Astrocyte of the spinal cord (primary cell): ENCODE measurements at regions not wholly inside any gene's neighbourhood (a gene's known extent, or its start where the extent isn't known, plus 50 kb on each side); places are given as distances from the start of the nearest gene placed in this dataset.

ENCODE experiments used
- DNase-seq: peaks from one replicate; pipeline ENCODE4 v3.0.0; 2011; ENCODE audit warnings: low read depth, low spot score
- H3K4me3 ChIP-seq: 2 replicates; pipeline ENCODE4 v1.5.1; 2011; ENCODE audit warnings: low read depth, mild to moderate bottlenecking, low read length, moderate library complexity
- in situ Hi-C: cut with HindIII; loops from 2 replicates; pipeline ENCODE4 v1.10.0; 2017; ENCODE audit warnings: low sequenced_read_pairs
- TF ChIP-seq, protein P1 (sequence below): IDR thresholded peaks from 2 replicates; pipeline ENCODE4 v1.5.1; 2012; ENCODE audit warnings: low read depth, mild to moderate bottlenecking, low read length, inconsistent platforms

DNA sequence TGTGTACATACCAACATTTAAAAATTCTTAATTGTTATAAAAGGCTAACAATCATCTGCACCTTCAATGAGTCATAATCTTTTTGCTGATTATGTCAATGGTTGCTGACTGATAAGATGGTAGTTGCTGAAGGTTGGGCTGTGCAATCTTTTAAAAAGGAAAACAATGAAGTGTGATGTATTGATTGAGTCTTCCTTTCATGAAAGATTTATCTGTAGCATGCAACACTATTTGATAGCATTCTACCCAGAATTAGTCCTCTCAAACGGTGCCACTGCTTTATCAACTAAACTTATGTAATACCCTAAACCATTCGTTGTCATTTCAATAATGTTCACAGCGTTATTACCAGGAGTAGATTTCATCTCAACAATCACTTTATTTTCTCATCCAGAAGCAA lies 2360.6 kb downstream of the PCDH9 start:
- in situ Hi-C loops, result no loop called here
- H3K4me3 ChIP-seq, result no peak overlapping the region
- TF ChIP-seq, protein P1, sequence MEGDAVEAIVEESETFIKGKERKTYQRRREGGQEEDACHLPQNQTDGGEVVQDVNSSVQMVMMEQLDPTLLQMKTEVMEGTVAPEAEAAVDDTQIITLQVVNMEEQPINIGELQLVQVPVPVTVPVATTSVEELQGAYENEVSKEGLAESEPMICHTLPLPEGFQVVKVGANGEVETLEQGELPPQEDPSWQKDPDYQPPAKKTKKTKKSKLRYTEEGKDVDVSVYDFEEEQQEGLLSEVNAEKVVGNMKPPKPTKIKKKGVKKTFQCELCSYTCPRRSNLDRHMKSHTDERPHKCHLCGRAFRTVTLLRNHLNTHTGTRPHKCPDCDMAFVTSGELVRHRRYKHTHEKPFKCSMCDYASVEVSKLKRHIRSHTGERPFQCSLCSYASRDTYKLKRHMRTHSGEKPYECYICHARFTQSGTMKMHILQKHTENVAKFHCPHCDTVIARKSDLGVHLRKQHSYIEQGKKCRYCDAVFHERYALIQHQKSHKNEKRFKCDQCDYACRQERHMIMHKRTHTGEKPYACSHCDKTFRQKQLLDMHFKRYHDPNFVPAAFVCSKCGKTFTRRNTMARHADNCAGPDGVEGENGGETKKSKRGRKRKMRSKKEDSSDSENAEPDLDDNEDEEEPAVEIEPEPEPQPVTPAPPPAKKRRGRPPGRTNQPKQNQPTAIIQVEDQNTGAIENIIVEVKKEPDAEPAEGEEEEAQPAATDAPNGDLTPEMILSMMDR, result no peak
- DNase-seq, result no peak

DNA sequence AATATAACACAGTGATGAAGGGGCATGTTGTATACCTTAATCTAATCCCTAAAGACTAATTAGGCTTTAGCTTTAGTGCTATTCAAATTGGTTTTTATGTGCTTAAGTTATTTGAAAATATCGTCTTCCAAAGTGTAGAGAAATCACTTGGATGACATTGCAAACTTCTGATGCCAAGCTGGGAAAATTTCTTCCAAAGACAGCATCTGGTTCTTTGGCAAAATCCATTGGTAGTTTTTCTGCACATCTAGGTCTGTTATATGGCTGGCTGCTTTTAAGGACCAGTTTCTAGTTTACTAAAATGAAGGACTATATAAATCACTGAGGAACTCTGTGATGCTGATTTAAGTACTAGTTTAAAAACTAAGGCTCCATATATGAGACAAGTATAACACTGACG lies 2362.3 kb downstream of the PCDH9 start:
- TF ChIP-seq, protein P1, result no peak
- no peak for DNase-seq
- H3K4me3 ChIP-seq, result no peak overlapping the region
- in situ Hi-C loops, result no loop called here

DNA sequence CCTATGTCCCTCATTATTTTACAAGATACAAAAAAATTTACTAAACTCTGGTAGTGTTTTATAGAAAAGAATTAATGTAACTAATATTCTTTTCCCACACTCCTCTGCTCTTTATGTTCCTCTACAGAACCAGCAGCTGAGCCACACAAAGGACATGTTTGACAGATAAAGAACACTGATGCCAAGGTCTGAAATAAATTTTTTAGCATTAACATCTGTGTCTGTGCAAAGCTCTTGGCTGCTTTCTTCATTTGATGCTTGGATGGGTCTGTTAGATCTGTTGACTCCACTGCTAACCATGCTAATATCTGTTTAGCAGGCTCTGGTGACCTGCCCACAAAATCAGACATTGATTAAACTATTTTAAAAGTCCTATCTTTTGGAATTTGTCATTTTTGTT lies 2363.8 kb downstream of the PCDH9 start:
- in situ Hi-C loops, result no loop called here
- H3K4me3 ChIP-seq, result no peak overlapping the region
- TF ChIP-seq, protein P1, result no peak
- DNase-seq, result no peak

DNA sequence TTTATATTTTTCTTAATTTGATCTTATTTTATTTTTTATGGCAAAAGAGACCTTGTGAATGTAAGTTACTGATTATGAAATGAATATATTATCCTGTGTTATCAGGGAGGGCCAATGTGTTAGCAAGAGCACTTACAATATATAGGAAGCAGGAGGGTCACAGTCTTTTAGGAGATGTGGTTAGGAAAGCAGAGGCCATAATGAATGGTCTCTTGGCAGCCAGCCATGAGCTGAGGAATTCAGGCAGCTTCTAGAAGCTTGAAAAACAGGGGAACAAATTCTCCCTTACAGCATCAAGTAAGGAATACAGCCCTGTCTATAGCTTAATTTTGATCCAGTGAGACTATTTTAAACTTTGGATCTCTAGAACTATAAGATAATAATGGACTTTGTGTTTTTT lies 2374.6 kb downstream of the PCDH9 start:
- H3K4me3 ChIP-seq, result no peak overlapping the region
- in situ Hi-C loops, result no loop called here
- DNase-seq, result peak; percentile 50
- TF ChIP-seq, protein P1, result no peak

DNA sequence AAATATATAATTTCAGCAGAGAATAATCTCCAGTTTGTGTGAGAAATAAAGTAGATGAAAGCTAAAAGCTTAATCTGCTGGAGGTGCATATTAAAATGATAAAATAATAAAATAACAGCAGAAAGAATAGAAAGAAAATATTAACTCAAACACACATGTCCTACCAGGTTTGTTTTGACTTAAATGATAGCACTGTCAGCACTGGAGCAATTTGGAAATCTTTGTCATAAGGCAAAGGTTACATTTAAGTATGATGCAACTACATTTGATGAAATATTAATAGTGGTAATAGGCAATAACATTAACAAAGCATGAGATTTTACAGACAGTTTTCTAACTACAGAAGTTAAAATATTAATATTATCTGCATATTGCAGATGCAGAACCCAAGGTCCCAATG lies 2380.1 kb downstream of the PCDH9 start:
- H3K4me3 ChIP-seq, result no peak overlapping the region
- TF ChIP-seq, protein P1, result no peak
- DNase-seq, result no peak
- in situ Hi-C loops, result no loop called here

DNA sequence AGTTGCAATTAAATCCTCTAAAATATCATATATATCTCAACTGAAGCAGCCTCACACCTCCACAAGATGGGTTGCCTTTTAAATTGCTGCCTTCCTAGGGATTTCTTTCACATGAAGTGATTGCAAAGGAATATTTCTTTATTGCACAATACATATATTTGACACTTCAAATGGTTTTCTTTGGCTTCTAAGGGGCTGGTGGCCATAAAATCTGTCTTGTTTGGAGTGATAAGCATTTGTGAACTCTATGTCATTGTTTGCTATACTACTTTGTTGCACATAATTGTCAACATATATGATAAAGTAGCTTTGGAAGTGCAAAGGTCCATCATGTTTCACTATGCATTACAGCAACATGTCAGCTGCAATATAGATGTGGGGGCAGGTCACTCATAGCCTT lies 2380.9 kb downstream of the PCDH9 start:
- DNase-seq, result no peak
- H3K4me3 ChIP-seq, result no peak overlapping the region
- in situ Hi-C loops, result no loop called here
- TF ChIP-seq, protein P1, result no peak

DNA sequence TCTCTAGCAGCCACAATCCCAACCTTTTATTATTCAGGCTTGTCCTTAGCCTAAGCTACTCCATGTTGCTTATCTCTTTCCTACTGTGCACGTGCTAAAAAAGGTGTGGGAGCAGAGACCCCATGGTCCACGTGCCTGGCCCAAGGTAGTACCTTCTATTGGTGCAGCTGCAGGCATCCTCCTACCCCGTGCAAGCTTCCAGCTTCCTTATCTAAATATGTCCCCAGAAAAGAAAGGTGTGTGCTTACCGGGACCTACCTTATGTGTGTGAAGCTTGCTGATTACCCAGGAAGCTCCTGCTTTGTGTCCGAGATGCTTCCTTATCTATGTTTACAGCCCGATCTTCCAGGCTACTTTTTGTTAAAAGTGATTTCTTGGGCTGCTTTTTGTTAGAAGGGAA lies 2382.4 kb downstream of the PCDH9 start:
- in situ Hi-C loops, result no loop called here
- no peak for DNase-seq
- H3K4me3 ChIP-seq, result no peak overlapping the region
- TF ChIP-seq, protein P1, result no peak
